HUES48 (cell line): ENCODE measurements at regions not wholly inside any gene's neighbourhood (a gene's known extent, or its start where the extent isn't known, plus 50 kb on each side); places are given as distances from the start of the nearest gene placed in this dataset.

Experiments used
- H3K27ac ChIP-seq: one replicate; pipeline ENCODE4 v1.7.0; 2013; ENCODE audit warnings: low read depth, low read length, inconsistent platforms
- H3K27me3 ChIP-seq: 2 replicates; pipeline ENCODE4 v1.6.1; 2013; ENCODE audit warnings: mild to moderate bottlenecking, low read length; ENCODE audit not compliant: control insufficient read depth, insufficient read depth
- H3K36me3 ChIP-seq: 2 replicates; pipeline ENCODE4 v1.6.1; 2013; ENCODE audit warnings: low read length; ENCODE audit not compliant: control insufficient read depth, insufficient read depth
- H3K4me1 ChIP-seq: 2 replicates; pipeline ENCODE4 v1.6.1; 2013; ENCODE audit warnings: mild to moderate bottlenecking, low read length; ENCODE audit not compliant: control insufficient read depth, insufficient read depth
- H3K4me3 ChIP-seq: 2 replicates; pipeline ENCODE4 v1.5.1; 2013; ENCODE audit warnings: mild to moderate bottlenecking, low read depth, low read length
- H3K9ac ChIP-seq: 2 replicates; pipeline ENCODE4 v1.6.1; 2013; ENCODE audit warnings: mild to moderate bottlenecking, low read depth, low read length, moderate library complexity
- H3K9me3 ChIP-seq: 2 replicates; pipeline ENCODE4 v1.6.1; 2013; ENCODE audit warnings: low read length; ENCODE audit not compliant: control insufficient read depth, insufficient read depth

DNA sequence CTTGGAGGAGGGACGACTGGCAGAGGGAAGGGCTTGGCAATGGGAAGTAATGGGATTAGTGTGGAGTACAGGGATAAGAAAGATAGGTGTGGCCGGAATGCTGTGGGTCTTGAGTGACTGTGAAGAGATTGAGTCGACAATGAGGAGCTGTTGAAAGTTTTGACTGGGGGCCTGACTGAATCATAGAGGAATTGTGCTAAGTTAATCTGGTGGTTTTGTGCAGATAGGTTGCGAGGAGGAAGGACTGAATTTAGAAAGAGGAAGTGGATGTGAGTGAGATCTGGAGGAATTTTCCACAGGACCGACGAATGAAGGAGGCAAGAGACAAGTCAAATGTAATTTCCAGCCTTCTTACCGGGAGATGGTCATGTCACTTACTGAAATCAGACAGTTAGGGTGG, 143.9 kb upstream of the RALGAPA2 start:
- H3K27me3 ChIP-seq: no peaks in the 10 kb centered on the region
- no peak overlapping the region for H3K4me3 ChIP-seq
- no peak overlapping the region for H3K9ac ChIP-seq
- H3K27ac ChIP-seq: no peak overlapping the region
- 0 out of 2 replicates have a peak, but pooled peaks cover 7% of the 10 kb centered on the region for H3K9me3 ChIP-seq
- H3K36me3 ChIP-seq: no peaks in the 10 kb centered on the region
- no peaks in the 10 kb centered on the region for H3K4me1 ChIP-seq

DNA sequence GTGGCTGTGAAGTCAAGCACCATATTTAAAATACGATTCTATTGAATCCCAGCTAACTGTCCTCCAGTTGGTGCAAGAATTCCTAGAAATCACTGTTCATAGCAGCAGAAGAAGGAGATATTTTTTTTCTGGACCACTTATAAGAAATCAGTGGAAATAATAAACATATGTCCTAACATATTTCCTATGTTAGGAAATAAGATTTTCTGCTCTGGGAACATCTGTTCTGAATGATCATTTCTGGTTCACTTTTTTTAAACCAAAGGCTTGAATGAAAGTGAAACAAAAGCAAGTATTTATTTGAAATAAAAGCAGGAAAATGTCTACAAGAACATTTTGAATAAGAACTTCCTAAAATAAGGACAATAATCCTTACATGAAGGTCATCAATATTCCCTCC, 138.9 kb upstream of the RALGAPA2 start:
- no peak overlapping the region for H3K9ac ChIP-seq
- no peaks in the 10 kb centered on the region for H3K36me3 ChIP-seq
- no peaks in the 10 kb centered on the region for H3K27me3 ChIP-seq
- 0 out of 2 replicates have a peak, but pooled peaks cover 7% of the 10 kb centered on the region for H3K9me3 ChIP-seq
- no peak overlapping the region for H3K4me3 ChIP-seq
- H3K4me1 ChIP-seq: no peaks in the 10 kb centered on the region
- no peak overlapping the region for H3K27ac ChIP-seq

DNA sequence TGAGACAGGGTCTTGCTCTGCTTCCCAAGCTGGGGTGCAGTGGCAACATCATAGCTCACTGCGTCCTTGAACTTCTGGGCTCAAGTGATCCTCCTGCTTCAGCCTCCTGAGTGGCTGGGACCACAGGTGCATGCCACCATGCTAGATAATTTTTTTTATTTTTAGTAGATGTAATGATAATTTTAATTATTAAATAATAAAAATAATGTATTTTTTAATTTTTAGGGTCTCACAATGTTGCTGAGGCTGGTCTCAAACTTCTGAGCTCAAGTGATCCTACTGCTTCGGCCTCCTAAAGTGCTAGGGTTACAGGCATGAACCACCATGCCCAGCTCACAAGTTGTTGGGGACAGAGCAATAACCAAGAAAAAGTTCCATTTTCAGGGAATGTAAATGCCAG, 138.0 kb upstream of the RALGAPA2 start:
- H3K9ac ChIP-seq: no peak overlapping the region
- no peak overlapping the region for H3K27ac ChIP-seq
- no peaks in the 10 kb centered on the region for H3K4me1 ChIP-seq
- no peak overlapping the region for H3K4me3 ChIP-seq
- H3K9me3 ChIP-seq: 0 out of 2 replicates have a peak, but pooled peaks cover 7% of the 10 kb centered on the region
- no peaks in the 10 kb centered on the region for H3K36me3 ChIP-seq
- no peaks in the 10 kb centered on the region for H3K27me3 ChIP-seq

GRCh38 chr20:20849161-20849560, 136.7 kb upstream of the RALGAPA2 start:
- Histone ChIP-seq H3K27ac (no peak overlapping the region), H3K27me3 (no peaks in the 10 kb centered on the region), H3K4me3 (no peak overlapping the region), H3K9me3 (0 out of 2 replicates have a peak, but pooled peaks cover 7% of the 10 kb centered on the region), H3K9ac (no peak overlapping the region), H3K36me3 (no peaks in the 10 kb centered on the region), H3K4me1 (no peaks in the 10 kb centered on the region)

- no peaks in the 10 kb centered on the region for H3K36me3 ChIP-seq
- no peaks in the 10 kb centered on the region for H3K4me1 ChIP-seq
- no peaks in the 10 kb centered on the region for H3K27me3 ChIP-seq
- no peak overlapping the region for H3K4me3 ChIP-seq
- H3K9ac ChIP-seq: no peak overlapping the region
- H3K27ac ChIP-seq: no peak overlapping the region
- 0 out of 2 replicates have a peak, but pooled peaks cover under 1% of the 10 kb centered on the region for H3K9me3 ChIP-seq
Measured at GRCh38 chr20:20847814-20848213, 135.4 kb upstream of the RALGAPA2 start.

DNA sequence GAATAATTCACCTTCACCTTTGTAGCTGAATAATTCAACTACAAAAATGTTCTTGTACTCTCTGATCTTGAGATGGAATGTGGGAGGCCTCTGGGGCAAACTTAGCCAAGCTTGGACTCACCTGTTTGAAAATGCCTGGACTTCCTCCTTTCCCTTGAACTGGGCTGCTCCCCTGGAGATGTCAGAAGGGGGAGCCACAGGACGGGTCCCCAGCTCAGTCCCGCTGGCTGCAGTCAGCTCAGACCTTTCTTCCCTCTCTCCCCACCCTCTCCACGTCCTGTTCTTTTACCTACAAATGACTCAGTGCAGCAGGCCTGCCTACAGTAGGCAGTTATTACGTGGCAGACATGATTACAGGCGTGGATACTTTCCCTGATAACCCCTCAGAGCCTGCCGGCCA, 131.5 kb upstream of the RALGAPA2 start:
- H3K36me3 ChIP-seq: no peaks in the 10 kb centered on the region
- no peaks in the 10 kb centered on the region for H3K27me3 ChIP-seq
- no peak overlapping the region for H3K4me3 ChIP-seq
- no peak overlapping the region for H3K9ac ChIP-seq
- no peaks in the 10 kb centered on the region for H3K9me3 ChIP-seq
- no peak overlapping the region for H3K27ac ChIP-seq
- no peaks in the 10 kb centered on the region for H3K4me1 ChIP-seq

DNA sequence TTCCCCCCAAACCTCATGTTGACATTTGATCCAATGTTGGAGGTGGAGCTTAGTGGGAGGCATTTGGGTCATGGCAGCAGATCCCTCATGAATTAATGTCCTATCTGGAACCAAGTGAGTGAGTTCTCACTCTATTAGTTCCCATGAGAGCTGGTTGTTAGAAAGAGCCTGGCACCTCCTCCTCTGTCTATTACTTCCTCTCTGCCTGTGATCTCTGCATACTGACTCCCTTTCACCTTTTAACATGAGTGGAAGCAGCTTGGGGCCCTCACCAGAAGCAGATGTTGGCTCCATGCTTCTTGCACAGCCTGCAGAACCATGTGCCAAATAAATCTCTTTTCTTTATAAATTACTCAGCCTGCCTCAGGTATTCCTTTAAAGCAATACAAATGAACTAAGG, 127.3 kb upstream of the RALGAPA2 start:
- Histone ChIP-seq H3K27me3 (peaks cover 4% of the 10 kb centered on the region), H3K36me3 (no peaks in the 10 kb centered on the region), H3K4me3 (no peak overlapping the region), H3K4me1 (0 out of 2 replicates have a peak, but pooled peaks cover 4% of the 10 kb centered on the region), H3K27ac (no peak overlapping the region), H3K9me3 (no peaks in the 10 kb centered on the region), H3K9ac (no peak overlapping the region)

- Histone ChIP-seq H3K4me1 (0 out of 2 replicates have a peak, but pooled peaks cover 4% of the 10 kb centered on the region), H3K27ac (no peak overlapping the region), H3K9me3 (no peaks in the 10 kb centered on the region), H3K27me3 (peaks cover 4% of the 10 kb centered on the region), H3K4me3 (no peak overlapping the region), H3K36me3 (no peaks in the 10 kb centered on the region), H3K9ac (no peak overlapping the region)
Measured at GRCh38 chr20:20837574-20838021, 125.2 kb upstream of the RALGAPA2 start.

DNA sequence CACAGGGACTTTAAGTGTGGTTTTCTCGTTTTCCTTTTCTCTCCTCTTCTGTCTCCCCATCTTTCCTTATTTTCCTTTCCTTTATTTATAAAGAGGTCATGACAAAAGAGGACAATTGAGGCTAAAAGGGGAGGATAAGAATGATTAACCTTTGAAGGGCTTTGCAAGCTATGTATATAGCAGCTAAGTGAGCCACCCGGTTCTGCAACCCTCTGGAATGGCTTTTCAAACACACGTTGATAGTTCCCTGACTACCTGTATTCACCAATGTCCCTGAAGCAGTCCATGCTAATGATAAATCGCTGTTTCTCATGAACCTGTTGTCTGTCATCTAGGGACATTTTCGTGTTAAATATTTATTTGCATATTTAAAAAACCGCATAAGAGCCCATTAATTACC, 124.4 kb upstream of the RALGAPA2 start:
- Histone ChIP-seq H3K4me1 (0 out of 2 replicates have a peak, but pooled peaks cover 4% of the 10 kb centered on the region), H3K4me3 (no peak overlapping the region), H3K9me3 (no peaks in the 10 kb centered on the region), H3K27ac (no peak overlapping the region), H3K9ac (no peak overlapping the region), H3K27me3 (peaks cover 4% of the 10 kb centered on the region), H3K36me3 (no peaks in the 10 kb centered on the region)

DNA sequence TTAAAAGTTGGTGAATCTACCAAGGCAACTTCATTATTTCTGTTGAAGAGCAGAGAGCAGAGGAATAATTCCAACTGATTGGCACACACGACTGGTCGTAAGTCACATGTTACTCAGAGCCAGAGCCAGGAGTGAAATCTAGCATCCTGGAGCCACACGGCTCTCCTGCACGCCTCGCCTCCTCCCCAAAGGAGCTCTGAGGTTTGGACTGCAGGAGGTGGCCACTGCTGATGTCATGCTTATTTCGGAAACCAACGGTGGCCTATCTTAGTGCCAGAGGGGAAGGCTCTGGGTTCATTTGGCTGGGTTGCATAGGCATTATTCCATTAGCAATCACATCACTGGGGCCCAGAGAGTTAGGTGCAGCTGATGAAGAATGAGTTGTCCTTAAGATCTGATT, 123.5 kb upstream of the RALGAPA2 start:
- peaks cover 4% of the 10 kb centered on the region for H3K27me3 ChIP-seq

DNA sequence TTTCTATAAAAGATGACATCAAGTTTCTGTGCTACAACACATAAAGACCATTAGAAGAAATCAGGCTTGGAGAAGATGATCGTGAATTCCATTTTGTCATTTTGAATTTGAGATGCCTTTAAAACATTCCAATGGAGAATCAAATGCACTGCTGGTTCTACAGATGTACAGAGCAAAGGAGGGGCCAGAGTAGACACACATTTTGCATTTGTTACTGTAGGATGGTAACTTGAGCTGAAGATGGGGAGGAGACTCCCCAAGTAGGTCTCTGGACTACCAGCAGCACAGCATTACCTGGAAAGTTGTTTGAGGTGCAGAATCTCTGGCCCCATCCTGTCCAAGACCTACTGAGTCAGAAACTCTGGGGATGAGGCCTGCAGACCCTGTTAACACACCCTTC, 121.6 kb upstream of the RALGAPA2 start:
- Histone ChIP-seq H3K9me3 (peaks cover 14% of the 10 kb centered on the region), H3K27ac (no peak overlapping the region), H3K27me3 (peaks cover 4% of the 10 kb centered on the region), H3K4me1 (0 out of 2 replicates have a peak, but pooled peaks cover 4% of the 10 kb centered on the region), H3K9ac (no peak overlapping the region), H3K4me3 (no peak overlapping the region), H3K36me3 (no peaks in the 10 kb centered on the region)

More for the DNA sequence above, 123.5 kb upstream of the RALGAPA2 start:
- H3K27ac ChIP-seq: no peak overlapping the region
- no peak overlapping the region for H3K4me3 ChIP-seq
- no peaks in the 10 kb centered on the region for H3K36me3 ChIP-seq
- H3K9me3 ChIP-seq: no peaks in the 10 kb centered on the region
- H3K4me1 ChIP-seq: 0 out of 2 replicates have a peak, but pooled peaks cover 4% of the 10 kb centered on the region
- no peak overlapping the region for H3K9ac ChIP-seq
